ENCODE measurements at regions not wholly inside any gene's neighbourhood (a gene's known extent, or its start where the extent isn't known, plus 50 kb on each side); places are given as distances from the start of the nearest gene placed in this dataset.
A peak's percentile ranks its signal among the peaks of the same experiment; 100 is the strongest.

DNA sequence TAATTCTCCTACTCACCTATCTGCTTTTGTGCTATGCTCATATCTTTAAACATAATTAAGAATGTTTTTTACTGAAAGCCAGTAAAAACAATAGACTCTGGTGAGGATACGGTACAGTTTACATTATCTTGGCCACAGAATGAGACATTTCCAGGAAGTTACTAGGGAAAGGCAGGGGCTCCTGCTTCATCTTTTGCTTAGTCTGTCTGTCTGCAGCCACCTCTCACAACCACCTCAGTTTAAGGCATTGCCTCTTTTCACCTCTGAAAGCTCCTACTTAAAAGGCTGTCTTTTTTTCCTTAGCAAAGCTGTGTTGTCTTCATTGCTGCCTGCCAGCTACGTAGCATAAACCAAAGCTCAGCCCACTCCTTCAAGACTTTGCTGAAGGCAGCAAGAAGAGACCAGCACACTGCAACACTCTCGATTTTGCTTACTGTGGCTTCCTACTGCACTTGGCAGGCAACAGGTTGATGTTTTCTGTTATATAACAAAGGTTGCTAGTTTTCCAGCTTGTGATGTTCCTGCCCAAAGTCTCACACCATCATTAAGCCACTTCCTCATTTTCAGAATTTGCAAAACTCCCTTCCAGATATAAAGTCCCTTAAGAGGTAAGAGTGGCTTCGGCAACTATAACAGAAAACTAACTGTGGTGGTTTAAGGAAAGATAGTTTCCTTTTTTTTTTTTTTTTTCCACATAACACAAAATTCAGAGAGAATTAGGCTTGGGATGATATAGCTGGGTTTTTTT is 432.9 kb downstream of the GRXCR1 start:
- DNase-seq (ENCODE audit: low read depth, low spot score) = no peak
- H3K27ac ChIP-seq (ENCODE audit: insufficient read depth, low read depth, low read length) = no peak overlapping the region
- H3K4me1 ChIP-seq (ENCODE audit: control insufficient read depth, extremely low read depth, insufficient read depth, low read length) = no peaks in the 10 kb centered on the region
- no peak overlapping the region for H3K4me2 ChIP-seq (ENCODE audit: insufficient read depth, low read length)
- H2AFZ ChIP-seq (ENCODE audit: low read depth, low read length) = no peak overlapping the region
- no peaks in the 10 kb centered on the region for H3K27me3 ChIP-seq (ENCODE audit: control insufficient read depth in 2 of 2, insufficient read depth in 2 of 2, low read length in 2 of 2)
- H3K36me3 ChIP-seq (ENCODE audit: control insufficient read depth in 2 of 2, extremely low read depth in 1 of 2, insufficient read depth in 2 of 2, low read length in 2 of 2) = no peaks in the 10 kb centered on the region
- H3K9me1 ChIP-seq (replicated peaks; ENCODE audit: control insufficient read depth, extremely low read depth, insufficient read depth, low read length) = no peaks in the 10 kb centered on the region
- H4K20me1 ChIP-seq (replicated peaks; ENCODE audit: control insufficient read depth, extremely low read depth, insufficient read depth, low read length) = no peaks in the 10 kb centered on the region
- FAIRE-seq = no peak
- H3K79me2 ChIP-seq (ENCODE audit: control insufficient read depth, insufficient read depth, low read length) = no peaks in the 10 kb centered on the region
- no peaks in the 10 kb centered on the region for H3K9me3 ChIP-seq (replicated peaks; ENCODE audit: control insufficient read depth, insufficient read depth, low read length)
- dilution Hi-C loops (cut with MboI; ENCODE audit: extremely low pct_ligation_motif_present, low sequenced_read_pairs) = no loop called here
- no TSS peak for BruUV-seq (replicated peaks)
- intact Hi-C loops (cut with micrococcal nuclease) = no loop called here
- no peak for TF ChIP-seq GATA2 (IDR thresholded peaks at IDR 0.05; ENCODE audit: insufficient read depth, insufficient read length, low read depth, low read length)
- no peak for TF ChIP-seq POLR2A (IDR thresholded peaks at IDR 0.05; ENCODE audit: low read depth, low read length)
- TF ChIP-seq POLR2AphosphoS5 (IDR thresholded peaks at IDR 0.05; ENCODE audit: insufficient read depth, low read depth, low read length) = no peak
- no peak overlapping the region for H3K4me3 ChIP-seq (replicated peaks in 1 of 3; ENCODE audit: insufficient read depth in 1 of 3, low read depth in 1 of 3, low read length in 3 of 3)
- ChIA-PET CTCF (no interaction called here), POLR2A (no interaction called here)
- H3K9ac ChIP-seq (replicated peaks; ENCODE audit: extremely low read depth, insufficient read depth, low read length) = no peak overlapping the region

DNA sequence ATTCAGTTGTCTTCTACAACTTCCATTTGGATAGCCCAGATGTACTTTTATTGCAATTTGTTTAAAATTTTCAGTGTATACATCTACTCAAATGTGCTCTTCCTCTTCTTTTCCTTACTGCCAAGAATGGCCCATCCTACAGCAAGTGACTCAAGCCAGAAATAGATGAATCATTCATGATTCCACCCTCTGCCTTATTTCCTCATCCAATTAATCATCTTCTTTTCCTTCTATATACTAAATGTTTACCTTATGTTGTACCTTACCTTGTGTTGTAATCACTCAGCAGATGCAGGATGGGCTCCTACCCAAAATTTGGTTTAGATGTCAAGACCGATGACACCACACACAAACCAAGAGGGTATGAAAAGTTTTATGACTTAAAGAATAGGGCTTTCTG is 437.8 kb downstream of the GRXCR1 start:
- Histone ChIP-seq H3K27ac (ENCODE audit: insufficient read depth, low read depth, low read length) (no peak overlapping the region), H3K36me3 (ENCODE audit: control insufficient read depth in 2 of 2, extremely low read depth in 1 of 2, insufficient read depth in 2 of 2, low read length in 2 of 2) (no peaks in the 10 kb centered on the region), H3K4me2 (ENCODE audit: insufficient read depth, low read length) (no peak overlapping the region), H3K4me1 (ENCODE audit: control insufficient read depth, extremely low read depth, insufficient read depth, low read length) (no peaks in the 10 kb centered on the region), H3K9me1 (replicated peaks; ENCODE audit: control insufficient read depth, extremely low read depth, insufficient read depth, low read length) (no peaks in the 10 kb centered on the region), H3K27me3 (ENCODE audit: control insufficient read depth in 2 of 2, insufficient read depth in 2 of 2, low read length in 2 of 2) (no peaks in the 10 kb centered on the region), H3K4me3 (replicated peaks in 1 of 3; ENCODE audit: insufficient read depth in 1 of 3, low read depth in 1 of 3, low read length in 3 of 3) (no peak overlapping the region), H3K9ac (replicated peaks; ENCODE audit: extremely low read depth, insufficient read depth, low read length) (no peak overlapping the region), H3K79me2 (ENCODE audit: control insufficient read depth, insufficient read depth, low read length) (no peaks in the 10 kb centered on the region), H4K20me1 (replicated peaks; ENCODE audit: control insufficient read depth, extremely low read depth, insufficient read depth, low read length) (no peaks in the 10 kb centered on the region), H2AFZ (ENCODE audit: low read depth, low read length) (no peak overlapping the region), H3K9me3 (replicated peaks; ENCODE audit: control insufficient read depth, insufficient read depth, low read length) (no peaks in the 10 kb centered on the region)
- ChIA-PET CTCF (no interaction called here), POLR2A (no interaction called here)
- FAIRE-seq (no peak), DNase-seq (ENCODE audit: low read depth, low spot score) (no peak)
- no TSS peak for BruUV-seq (replicated peaks)
- dilution Hi-C loops (cut with MboI; ENCODE audit: extremely low pct_ligation_motif_present, low sequenced_read_pairs) (no loop called here), intact Hi-C loops (cut with micrococcal nuclease) (no loop called here)
- TF ChIP-seq POLR2A (IDR thresholded peaks at IDR 0.05; ENCODE audit: low read depth, low read length) (no peak), FOS (IDR thresholded peaks at IDR 0.05; ENCODE audit: borderline replicate concordance, insufficient read depth, low read length) (peak; percentile 47), GATA2 (IDR thresholded peaks at IDR 0.05; ENCODE audit: insufficient read depth, insufficient read length, low read depth, low read length) (no peak), POLR2AphosphoS5 (IDR thresholded peaks at IDR 0.05; ENCODE audit: insufficient read depth, low read depth, low read length) (no peak), MYC (IDR thresholded peaks at IDR 0.05; ENCODE audit: low read depth, low read length) (no peak), JUN (IDR thresholded peaks at IDR 0.05; ENCODE audit: borderline replicate concordance, insufficient read depth, insufficient read length, low read depth) (no peak)
- TF ChIP-seq, protein P1, sequence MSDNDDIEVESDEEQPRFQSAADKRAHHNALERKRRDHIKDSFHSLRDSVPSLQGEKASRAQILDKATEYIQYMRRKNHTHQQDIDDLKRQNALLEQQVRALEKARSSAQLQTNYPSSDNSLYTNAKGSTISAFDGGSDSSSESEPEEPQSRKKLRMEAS (IDR thresholded peaks at IDR 0.05; ENCODE audit: insufficient read depth, insufficient read length) = no peak
